Mesendoderm (in vitro differentiated cells): ENCODE measurements at regions not wholly inside any gene's neighbourhood (a gene's known extent, or its start where the extent isn't known, plus 50 kb on each side); places are given as distances from the start of the nearest gene placed in this dataset.

Source experiments
- DNase-seq: peaks from one replicate; pipeline ENCODE4 v3.0.0; 2013
- H2AK5ac ChIP-seq: 2 replicates; pipeline ENCODE4 v1.6.1; 2013; ENCODE audit warnings: low read length, inconsistent platforms
- H2BK120ac ChIP-seq: 2 replicates; pipeline ENCODE4 v1.6.1; 2013; ENCODE audit warnings: low read depth, mild to moderate bottlenecking, low read length, moderate library complexity, mixed read lengths
- H2BK15ac ChIP-seq: replicated peaks from 2 replicates; pipeline ENCODE4 v1.6.1; 2013; ENCODE audit warnings: low read depth, mild to moderate bottlenecking, moderate library complexity
- H2BK5ac ChIP-seq: 2 replicates; pipeline ENCODE4 v1.6.1; 2013; ENCODE audit warnings: low read length, inconsistent platforms
- H3K18ac ChIP-seq: 2 replicates; pipeline ENCODE4 v1.6.1; 2013; ENCODE audit warnings: mild to moderate bottlenecking, low read length, mixed read lengths
- H3K23ac ChIP-seq: one replicate; pipeline ENCODE4 v1.6.1; 2013; ENCODE audit warnings: low read length
- H3K27ac ChIP-seq: 2 replicates; pipeline ENCODE4 v1.5.1; 2013; ENCODE audit warnings: low read depth, mild to moderate bottlenecking, inconsistent platforms, low read length, moderate library complexity
- H3K27me3 ChIP-seq: 2 replicates; pipeline ENCODE4 v1.6.1; 2013; ENCODE audit warnings: low read length, control low read depth, mild to moderate bottlenecking, inconsistent platforms; ENCODE audit not compliant: insufficient read depth, poor library complexity
- H3K36me3 ChIP-seq: 2 replicates; pipeline ENCODE4 v1.6.1; 2013; ENCODE audit warnings: low read length, inconsistent platforms; ENCODE audit not compliant: control insufficient read depth, insufficient read depth
- H3K4ac ChIP-seq: one replicate; pipeline ENCODE4 v1.6.1; 2013; ENCODE audit warnings: low read depth, mild to moderate bottlenecking, low read length, moderate library complexity
- H3K4me1 ChIP-seq: 2 replicates; pipeline ENCODE4 v1.6.1; 2013; ENCODE audit warnings: low read depth, low read length, inconsistent platforms; ENCODE audit not compliant: control insufficient read depth
- H3K4me2 ChIP-seq: 2 replicates; pipeline ENCODE4 v1.6.1; 2013; ENCODE audit warnings: low read length
- H3K4me3 ChIP-seq: 2 replicates; pipeline ENCODE4 v1.5.1; 2013; ENCODE audit warnings: mild to moderate bottlenecking, low read length
- H3K56ac ChIP-seq: one replicate; pipeline ENCODE4 v1.6.1; 2013; ENCODE audit warnings: low read length
- H3K79me1 ChIP-seq: 2 replicates; pipeline ENCODE4 v1.6.1; 2013; ENCODE audit warnings: low read length, inconsistent platforms
- H3K79me2 ChIP-seq: 2 replicates; pipeline ENCODE4 v1.6.1; 2013; ENCODE audit warnings: mild to moderate bottlenecking, low read length; ENCODE audit not compliant: control insufficient read depth, insufficient read depth
- H3K9ac ChIP-seq: 2 replicates; pipeline ENCODE4 v1.6.1; 2013; ENCODE audit warnings: low read length, inconsistent platforms
- H4K5ac ChIP-seq: one replicate; pipeline ENCODE4 v1.6.1; 2013; ENCODE audit warnings: low read length
- H4K8ac ChIP-seq: one replicate; pipeline ENCODE4 v1.6.1; 2013; ENCODE audit warnings: low read depth, mild to moderate bottlenecking, control low read depth, low read length, moderate library complexity
- WGBS: extraction: QIAGEN DNeasy Blood & Tissue Kit; methylation state at CpG from one replicate; pipeline ENCODE4 v1.1.7; 2013; ENCODE audit warnings: low lambda C conversion rate, missing lambda C conversion rate; ENCODE audit not compliant: insufficient coverage; ENCODE audit errors: extremely low coverage; 5-methylcytosine and 5-hydroxymethylcytosine counted together

DNA sequence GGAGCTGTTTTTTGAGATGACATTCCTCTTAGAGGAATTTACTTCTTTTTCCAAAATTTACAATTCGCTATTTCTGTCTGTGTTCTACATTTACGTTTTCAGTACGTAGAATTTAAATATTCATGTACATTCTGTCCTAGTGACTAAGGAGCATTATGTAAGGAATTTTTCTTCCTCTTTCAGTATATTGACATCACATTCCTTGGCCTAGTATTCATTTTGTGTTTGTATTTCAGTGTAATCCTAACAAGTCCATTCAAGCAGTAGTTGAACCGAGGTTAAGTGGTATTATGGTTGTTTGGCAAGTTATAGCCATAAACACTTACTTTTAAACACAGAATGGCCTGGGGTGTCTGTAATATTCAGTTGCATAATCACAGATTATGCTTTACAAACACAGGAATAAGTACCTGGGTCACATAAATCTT, 465.2 kb downstream of the PCNX1 start:
- Histone ChIP-seq H3K79me2 (peaks cover 6% of the 10 kb centered on the region), H3K4me1 (peaks cover 2% of the 10 kb centered on the region), H3K4ac (no peak overlapping the region), H4K5ac (no peak overlapping the region), H3K23ac (no peak overlapping the region), H3K27me3 (no peaks in the 10 kb centered on the region), H2BK5ac (no peak overlapping the region), H2BK15ac (no peak overlapping the region), H3K79me1 (no peaks in the 10 kb centered on the region), H3K36me3 (no peaks in the 10 kb centered on the region), H3K4me2 (no peak overlapping the region), H3K27ac (no peak overlapping the region), H3K4me3 (no peak overlapping the region), H2AK5ac (no peak overlapping the region), H2BK120ac (no peak overlapping the region), H4K8ac (no peak overlapping the region), H3K9ac (no peak overlapping the region), H3K18ac (no peak overlapping the region), H3K56ac (no peak overlapping the region)
- no CpG with 5 or more reads among the region's 4 CpGs for WGBS
- no peak for DNase-seq

DNA sequence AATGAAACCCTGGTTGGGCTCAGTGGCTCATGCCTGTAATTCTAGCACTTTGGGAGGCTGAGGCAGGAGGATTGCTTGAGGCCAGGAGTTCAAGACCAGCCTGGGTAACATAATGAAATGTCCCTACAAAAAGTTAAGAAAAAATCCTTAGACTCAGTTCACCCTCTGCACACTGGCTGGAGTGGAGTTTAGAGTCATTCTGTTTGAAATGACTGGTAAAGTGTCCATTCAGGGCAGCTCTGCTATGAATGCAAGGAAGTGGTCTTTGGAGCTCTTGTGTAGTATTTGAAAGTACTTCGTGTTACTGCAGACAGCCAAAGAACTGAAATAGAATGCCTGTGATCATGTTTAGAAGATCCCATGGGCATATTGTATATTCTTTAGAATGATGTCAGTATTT, 466.5 kb downstream of the PCNX1 start:
- H4K5ac ChIP-seq, result no peak overlapping the region
- no peak overlapping the region for H3K56ac ChIP-seq
- DNase-seq, result no peak

DNA sequence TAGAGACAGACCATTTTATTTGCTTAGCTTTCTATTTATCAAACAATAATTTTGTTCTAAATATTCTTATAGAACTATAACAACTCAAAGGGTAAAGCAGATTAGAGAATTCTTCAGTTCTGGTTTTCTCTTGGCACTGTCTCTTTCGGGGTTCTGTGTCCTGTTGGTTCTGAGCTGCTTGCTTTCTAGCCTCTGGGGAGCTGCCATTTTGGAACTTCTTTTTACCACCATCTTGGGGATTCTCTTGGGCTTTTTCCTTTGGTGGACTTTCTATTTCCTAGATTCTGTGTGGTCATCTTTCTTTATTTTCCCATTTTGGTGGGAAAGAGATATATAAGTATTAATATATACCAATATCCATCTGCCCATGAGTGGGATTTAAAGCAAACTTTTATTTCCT, 467.7 kb downstream of the PCNX1 start:
- H4K5ac ChIP-seq, result no peak overlapping the region
- no peak overlapping the region for H3K56ac ChIP-seq
- no peak overlapping the region for H2BK120ac ChIP-seq
- H4K8ac ChIP-seq, result no peak overlapping the region
- no peak overlapping the region for H3K27ac ChIP-seq
- H3K27me3 ChIP-seq, result no peaks in the 10 kb centered on the region
- H3K9ac ChIP-seq, result no peak overlapping the region
- H2BK5ac ChIP-seq, result no peak overlapping the region
- H2BK15ac ChIP-seq, result no peak overlapping the region
- H3K4ac ChIP-seq, result no peak overlapping the region
- H3K79me1 ChIP-seq, result no peaks in the 10 kb centered on the region
- no peak overlapping the region for H3K23ac ChIP-seq
- no peak overlapping the region for H2AK5ac ChIP-seq
- H3K18ac ChIP-seq, result no peak overlapping the region
- H3K4me1 ChIP-seq, result peaks cover 2% of the 10 kb centered on the region
- WGBS, result no CpG with 5 or more reads among the region's 1 CpG
- no peak for DNase-seq
- H3K4me3 ChIP-seq, result no peak overlapping the region
- H3K36me3 ChIP-seq, result no peaks in the 10 kb centered on the region
- no peak overlapping the region for H3K4me2 ChIP-seq
- peaks cover 12% of the 10 kb centered on the region for H3K79me2 ChIP-seq

More for the DNA sequence above, 466.5 kb downstream of the PCNX1 start:
- WGBS, result no CpG with 5 or more reads among the region's 1 CpG
- Histone ChIP-seq H3K79me2 (peaks cover 8% of the 10 kb centered on the region), H3K9ac (no peak overlapping the region), H2BK120ac (no peak overlapping the region), H3K79me1 (no peaks in the 10 kb centered on the region), H2AK5ac (no peak overlapping the region), H3K4ac (no peak overlapping the region), H2BK5ac (no peak overlapping the region), H2BK15ac (no peak overlapping the region), H3K27ac (no peak overlapping the region), H3K36me3 (no peaks in the 10 kb centered on the region), H4K8ac (no peak overlapping the region), H3K4me2 (no peak overlapping the region), H3K27me3 (no peaks in the 10 kb centered on the region), H3K4me3 (no peak overlapping the region), H3K18ac (no peak overlapping the region), H3K4me1 (peaks cover 2% of the 10 kb centered on the region), H3K23ac (no peak overlapping the region)

DNA sequence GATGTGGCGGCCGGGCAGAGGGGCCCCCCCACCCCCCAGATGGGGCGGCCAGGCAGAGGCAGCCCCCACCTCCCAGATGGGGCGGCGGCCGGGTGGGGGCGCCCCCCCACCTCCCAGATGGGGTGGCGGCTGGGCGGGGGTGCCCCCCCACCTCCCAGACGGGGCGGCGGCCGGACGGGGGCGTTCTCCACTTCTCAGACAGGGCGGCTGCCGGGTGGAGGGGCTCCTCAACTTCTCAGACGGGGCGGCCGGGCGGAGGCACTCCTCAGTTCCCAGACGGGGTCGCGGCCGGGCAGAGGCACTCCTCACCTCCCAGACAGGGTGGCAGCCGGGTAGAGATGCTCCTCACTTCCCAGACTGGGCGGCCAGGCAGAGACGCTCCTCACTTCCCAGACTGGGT, 469.8 kb downstream of the PCNX1 start:
- no peaks in the 10 kb centered on the region for H3K79me1 ChIP-seq
- H3K23ac ChIP-seq, result no peak overlapping the region
- no peak for DNase-seq
- H3K9ac ChIP-seq, result no peak overlapping the region
- H3K4me1 ChIP-seq, result peaks cover 2% of the 10 kb centered on the region
- no peak overlapping the region for H3K4me3 ChIP-seq
- H2BK120ac ChIP-seq, result no peak overlapping the region
- no peak overlapping the region for H3K4me2 ChIP-seq
- H3K27ac ChIP-seq, result no peak overlapping the region
- H3K18ac ChIP-seq, result no peak overlapping the region
- H2BK5ac ChIP-seq, result no peak overlapping the region
- H4K5ac ChIP-seq, result no peak overlapping the region
- H3K27me3 ChIP-seq, result no peaks in the 10 kb centered on the region
- no peak overlapping the region for H2BK15ac ChIP-seq
- no peak overlapping the region for H2AK5ac ChIP-seq
- H3K36me3 ChIP-seq, result no peaks in the 10 kb centered on the region
- H3K56ac ChIP-seq, result no peak overlapping the region
- no peak overlapping the region for H4K8ac ChIP-seq
- no CpG with 5 or more reads among the region's 28 CpGs for WGBS
- peaks cover 9% of the 10 kb centered on the region for H3K79me2 ChIP-seq
- H3K4ac ChIP-seq, result no peak overlapping the region

DNA sequence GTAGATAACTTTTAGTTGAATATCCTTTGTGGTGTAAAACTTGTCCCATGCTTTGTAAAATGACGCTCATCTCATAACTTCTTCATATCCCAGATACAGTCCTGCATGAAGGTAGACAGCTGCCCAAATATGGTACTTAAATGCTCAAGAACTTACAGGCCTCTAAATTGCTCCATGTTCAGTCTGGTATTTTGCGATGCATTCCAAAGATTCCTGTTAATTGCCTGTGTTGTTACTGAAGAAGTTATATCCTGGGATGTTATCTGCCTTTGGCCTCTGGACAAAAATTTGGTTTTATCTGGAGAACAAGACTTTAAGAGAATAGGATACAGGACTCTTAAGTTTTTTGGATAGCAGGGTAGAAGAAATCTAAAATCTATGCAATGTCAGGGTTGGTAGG, 473.0 kb downstream of the PCNX1 start:
- Histone ChIP-seq H3K56ac (no peak overlapping the region), H3K23ac (no peak overlapping the region), H4K5ac (no peak overlapping the region), H4K8ac (no peak overlapping the region), H3K4me2 (no peak overlapping the region), H3K27me3 (no peaks in the 10 kb centered on the region), H3K18ac (peak overlapping the region; percentile 90), H3K4me1 (peaks cover 2% of the 10 kb centered on the region), H3K4ac (no peak overlapping the region), H3K9ac (no peak overlapping the region), H2AK5ac (no peak overlapping the region), H3K79me2 (peaks cover 16% of the 10 kb centered on the region), H3K36me3 (no peaks in the 10 kb centered on the region), H3K79me1 (peaks cover 2% of the 10 kb centered on the region), H2BK5ac (no peak overlapping the region), H3K27ac (no peak overlapping the region), H2BK15ac (no peak overlapping the region), H3K4me3 (no peak overlapping the region), H2BK120ac (no peak overlapping the region)
- DNase-seq, result peak; percentile 93
- no CpG with 5 or more reads among the region's 2 CpGs for WGBS

DNA sequence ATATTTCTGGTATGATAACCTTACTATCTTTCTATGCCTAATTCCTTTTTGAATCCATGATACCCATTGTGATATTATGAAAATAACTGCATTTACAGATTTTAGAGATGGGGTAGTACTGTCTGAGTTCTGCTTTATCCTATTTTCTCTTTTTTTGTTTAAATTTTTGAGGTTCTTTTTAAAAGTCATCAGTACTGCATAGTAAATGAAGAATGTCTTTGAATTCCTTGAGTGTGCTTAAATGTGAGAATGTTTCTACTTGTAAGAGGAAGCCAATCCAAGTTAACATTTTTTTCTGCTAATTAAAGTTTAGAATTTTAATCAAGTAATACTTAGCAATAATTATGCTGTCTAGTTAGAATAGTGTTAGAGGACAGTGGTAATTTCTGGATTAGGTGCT, 474.6 kb downstream of the PCNX1 start:
- Histone ChIP-seq H3K36me3 (no peaks in the 10 kb centered on the region), H4K8ac (no peak overlapping the region), H3K4ac (no peak overlapping the region), H3K4me1 (peaks cover 2% of the 10 kb centered on the region), H2BK120ac (no peak overlapping the region), H2BK15ac (no peak overlapping the region), H2BK5ac (no peak overlapping the region), H3K4me3 (no peak overlapping the region), H3K23ac (no peak overlapping the region), H3K4me2 (no peak overlapping the region), H3K9ac (no peak overlapping the region), H3K27ac (no peak overlapping the region), H3K56ac (no peak overlapping the region), H4K5ac (no peak overlapping the region), H3K27me3 (no peaks in the 10 kb centered on the region), H3K79me1 (peaks cover 2% of the 10 kb centered on the region), H3K79me2 (peaks cover 18% of the 10 kb centered on the region), H2AK5ac (no peak overlapping the region), H3K18ac (no peak overlapping the region)
- DNase-seq, result no peak
